Activated CD4-positive, CD25-positive, alpha-beta regulatory T cell (primary cell): ENCODE measurements at regions not wholly inside any gene's neighbourhood (a gene's known extent, or its start where the extent isn't known, plus 50 kb on each side); places are given as distances from the start of the nearest gene placed in this dataset.

Source experiments
- DNase-seq, 4 experiments: peaks; one replicate each; lab custom pipeline; 2025; lab: John Stamatoyannopoulos, UW

DNA sequence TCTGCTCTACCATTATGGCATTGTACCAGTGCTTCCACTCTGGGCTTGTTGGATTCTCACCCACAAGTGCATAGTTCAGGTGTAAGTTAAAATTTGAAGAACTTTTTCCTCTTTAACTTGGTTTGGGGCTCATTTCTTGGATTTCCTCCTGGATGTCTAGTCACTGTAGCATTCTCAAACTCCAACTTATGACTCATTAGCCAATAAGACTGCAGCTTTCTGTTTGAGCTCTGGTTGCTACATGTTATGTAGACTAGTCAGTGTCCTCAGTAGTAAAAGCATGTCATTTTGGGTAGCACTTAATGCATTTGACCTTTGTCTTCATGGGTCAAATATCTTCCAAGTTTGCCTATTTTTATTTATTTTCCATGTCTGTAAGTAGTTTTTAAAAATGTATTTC is 790.8 kb downstream of the BRINP1 start:
- no peak for DNase-seq

DNA sequence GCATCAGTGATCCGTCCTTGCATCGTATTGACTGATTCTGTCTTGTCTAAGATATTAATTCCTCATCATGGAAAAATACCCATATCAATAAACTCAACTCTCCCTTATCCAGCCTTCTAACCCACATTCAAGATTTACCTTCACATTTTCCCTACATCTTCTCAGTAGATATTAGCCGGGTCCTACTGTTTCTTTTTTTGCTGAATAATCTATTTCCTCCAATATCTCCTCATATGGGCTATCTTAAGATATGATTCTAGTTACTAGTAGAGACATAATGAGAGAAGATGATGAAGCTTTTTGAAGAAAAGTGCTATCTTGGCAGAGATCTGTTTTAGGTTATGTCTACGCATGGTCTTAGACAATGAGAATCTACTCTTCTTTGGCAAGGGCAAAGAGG is 785.8 kb downstream of the BRINP1 start:
- no peak for DNase-seq

DNA sequence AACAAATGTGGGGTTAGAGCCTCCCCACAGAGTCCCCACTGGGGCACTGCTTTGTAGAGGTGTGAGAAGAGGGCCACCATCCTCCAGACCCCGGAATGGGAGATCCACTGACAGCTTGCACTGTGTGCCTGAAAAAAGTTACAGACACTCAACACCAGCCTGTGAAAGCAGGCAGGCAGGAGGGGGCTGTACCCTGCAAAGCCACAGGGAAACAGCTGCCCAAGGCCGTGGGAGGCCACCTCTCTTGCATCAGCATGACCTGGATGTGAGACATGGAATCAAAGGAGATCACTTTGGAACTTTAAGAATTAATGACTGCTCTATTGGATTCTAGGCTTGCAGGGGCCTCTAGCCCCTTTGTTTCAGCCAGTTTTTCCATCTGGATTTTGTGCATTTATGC is 782.3 kb downstream of the BRINP1 start:
- DNase-seq = no peak

DNA sequence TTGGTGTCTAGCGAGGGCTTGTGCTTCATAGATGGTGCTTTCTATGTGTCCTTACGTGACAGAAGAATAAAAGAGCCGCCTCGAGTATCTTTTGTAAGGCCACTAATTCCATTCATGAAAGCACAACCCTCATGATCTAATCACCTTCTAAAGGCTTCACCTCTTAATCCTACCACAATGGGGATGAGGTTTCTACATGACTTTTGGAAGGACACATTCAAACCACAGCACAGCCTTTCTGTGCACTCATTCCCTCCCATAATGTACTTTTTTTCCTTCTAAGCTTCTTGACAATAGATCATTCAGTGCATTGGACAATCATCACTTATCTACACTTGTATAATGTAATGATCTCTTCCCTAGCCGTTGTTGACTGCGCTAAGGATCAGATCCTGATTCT is 774.8 kb downstream of the BRINP1 start:
- DNase-seq = no peak

DNA sequence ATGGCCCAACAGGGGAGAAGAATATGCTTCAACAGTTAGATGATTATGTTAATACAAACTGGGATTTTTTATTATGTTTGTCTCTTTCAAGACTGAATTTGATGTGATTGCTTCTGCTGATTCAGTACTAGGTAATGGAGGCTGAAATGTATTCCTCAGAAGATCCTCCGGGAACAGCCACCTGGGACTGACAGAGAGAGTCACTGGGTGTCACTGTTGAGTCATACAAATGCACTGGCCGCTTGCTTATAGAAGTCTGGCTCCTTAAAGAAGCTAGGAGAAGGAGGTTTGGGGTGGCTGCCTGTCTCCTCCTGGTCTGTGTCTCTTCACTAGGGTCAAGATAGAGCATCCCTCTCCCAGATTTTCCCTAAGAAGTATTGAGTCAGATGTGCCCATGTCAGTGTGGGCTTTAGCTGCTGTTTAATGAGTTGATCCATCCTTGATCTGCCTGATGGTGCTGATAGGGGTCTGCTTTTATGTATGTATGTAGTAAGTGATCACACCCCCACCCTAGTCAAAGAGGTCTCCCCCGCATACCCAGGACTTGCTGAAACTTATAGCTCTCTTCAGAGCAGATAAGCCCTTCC is 773.4 kb downstream of the BRINP1 start:
- no peak for DNase-seq

DNA sequence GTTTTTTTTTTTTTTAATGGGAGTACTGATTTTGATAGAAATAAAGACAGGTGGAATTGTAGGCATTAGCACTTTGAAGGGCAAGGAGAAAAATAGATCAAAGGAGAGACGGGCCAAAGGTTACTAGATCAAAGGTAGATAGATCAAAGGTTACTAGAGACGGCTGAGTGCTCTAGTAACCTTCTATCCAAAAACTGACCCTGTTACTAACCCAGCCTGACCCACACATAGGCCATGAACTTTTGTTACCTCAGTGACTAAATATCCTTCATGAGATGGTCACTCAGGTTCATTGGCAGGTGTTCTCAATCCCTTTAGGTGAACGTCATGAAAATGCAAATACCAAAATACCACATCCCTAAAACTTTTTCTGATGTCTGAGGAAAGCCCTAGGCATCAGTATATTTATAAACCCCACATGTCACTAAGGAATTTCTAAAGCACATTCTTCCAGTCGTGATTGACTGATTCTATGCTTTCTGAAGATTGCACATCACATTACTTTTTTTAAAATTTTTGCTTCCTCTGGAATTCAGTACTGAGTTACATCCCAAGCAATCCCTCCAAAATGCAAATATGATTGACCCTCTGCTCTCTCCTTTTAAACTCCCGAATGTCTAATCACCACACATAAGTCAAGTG is 772.7 kb downstream of the BRINP1 start:
- no peak for DNase-seq

DNA sequence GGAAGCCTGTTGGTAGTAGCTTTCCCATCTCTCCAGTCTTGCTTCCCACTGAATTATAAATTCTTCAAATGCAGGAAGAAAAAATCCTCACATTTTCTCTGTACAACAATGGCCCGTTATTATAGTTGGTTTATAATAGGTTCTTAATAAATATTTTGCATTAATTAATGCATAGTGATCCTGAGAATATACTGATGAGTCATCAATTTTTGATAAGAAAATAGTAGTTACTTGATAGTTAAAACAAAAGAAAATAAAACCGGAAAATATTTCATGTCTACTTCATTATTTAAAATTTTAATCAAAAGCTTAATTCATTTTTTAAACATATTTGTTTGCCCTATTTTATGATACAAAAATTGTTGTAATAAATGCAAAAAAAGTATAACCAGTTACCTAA is 762.6 kb downstream of the BRINP1 start:
- no peak for DNase-seq

DNA sequence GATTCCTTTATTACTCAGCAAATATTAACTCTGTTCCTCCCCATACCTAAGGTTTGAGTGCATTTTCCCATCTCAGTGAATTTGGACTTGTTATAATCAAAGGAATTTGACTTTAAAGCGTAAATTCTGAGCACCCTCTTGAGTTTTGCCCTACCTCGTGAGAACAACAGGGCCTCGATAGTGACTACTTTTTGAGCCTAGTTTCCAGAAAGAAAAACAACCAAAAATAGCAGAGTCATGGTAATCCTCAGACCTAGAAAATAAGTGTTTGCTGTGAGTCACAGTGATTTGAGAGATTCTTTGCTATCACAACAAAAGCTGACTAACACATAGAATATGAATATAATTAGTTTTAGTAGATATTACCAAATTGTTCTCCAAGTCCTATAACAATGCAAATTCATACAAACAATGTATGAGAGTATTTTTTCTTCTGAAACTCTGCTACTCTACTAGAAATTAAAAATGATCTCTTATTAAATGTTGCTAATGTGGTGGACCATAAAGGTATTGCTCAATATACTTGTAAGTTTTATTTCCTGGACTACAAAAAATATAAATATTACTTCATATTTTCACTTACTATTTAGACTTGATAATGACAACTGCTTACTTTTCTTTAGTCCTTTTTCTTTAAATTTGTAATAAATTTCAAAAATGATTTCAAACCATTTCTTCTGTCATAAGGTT is 759.7 kb downstream of the BRINP1 start:
- no peak for DNase-seq

DNA sequence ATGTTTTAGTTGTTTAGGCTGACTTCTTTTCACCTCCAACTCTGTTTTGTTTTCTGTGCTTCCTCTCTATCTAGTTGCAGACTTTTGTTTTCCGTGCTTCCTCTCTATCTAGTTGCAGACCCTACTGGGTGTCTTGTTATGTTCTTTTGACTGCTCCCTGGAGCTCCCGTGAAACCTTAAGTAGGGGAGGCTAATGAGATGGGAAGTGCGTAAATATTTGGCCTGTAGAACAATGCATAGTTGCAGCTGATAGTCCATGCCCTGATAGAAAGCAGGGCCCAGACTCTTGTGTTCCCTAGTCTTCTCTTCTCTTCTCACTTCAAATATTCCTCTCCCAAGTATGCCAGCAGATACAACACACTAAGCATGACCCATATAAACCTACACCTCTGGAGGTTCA is 757.0 kb downstream of the BRINP1 start:
- no peak for DNase-seq

DNA sequence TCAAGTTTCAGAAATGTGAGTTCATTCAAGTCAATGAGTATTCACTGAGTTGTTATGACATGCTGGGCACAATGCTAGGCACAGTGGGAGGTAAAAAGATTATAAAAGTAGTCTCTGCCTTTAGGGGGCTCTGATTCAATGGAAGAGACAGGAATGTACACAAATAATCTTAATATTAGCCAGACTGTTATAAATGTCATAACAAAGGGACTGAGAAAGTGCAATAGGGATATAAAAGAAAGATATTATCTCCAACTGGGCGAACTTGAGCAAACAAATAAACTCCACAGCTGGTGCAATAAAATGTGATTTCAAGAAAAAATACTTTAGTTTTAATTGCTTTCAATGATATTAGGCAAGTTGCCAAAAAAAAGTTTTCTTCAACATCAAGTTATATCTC is 755.2 kb downstream of the BRINP1 start:
- DNase-seq = no peak

DNA sequence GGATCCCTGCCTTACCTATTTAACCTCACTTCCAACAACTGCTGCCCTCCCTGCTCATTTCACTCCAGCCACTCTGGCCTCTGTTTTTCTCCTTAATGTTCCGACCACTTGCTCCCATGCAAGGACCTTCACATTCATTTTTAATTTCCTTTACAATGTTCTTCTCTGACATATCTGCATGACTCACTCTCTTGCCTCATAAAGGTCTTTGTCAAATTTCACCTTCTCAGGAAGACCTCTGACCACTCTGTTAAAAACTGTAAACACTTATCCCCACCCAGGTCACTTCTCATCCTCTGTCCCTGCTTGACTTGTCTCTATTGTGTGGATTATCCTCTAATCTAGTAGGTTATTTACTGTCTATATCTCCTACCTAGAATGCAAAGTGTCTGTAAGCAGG is 751.2 kb downstream of the BRINP1 start:
- DNase-seq = no peak

DNA sequence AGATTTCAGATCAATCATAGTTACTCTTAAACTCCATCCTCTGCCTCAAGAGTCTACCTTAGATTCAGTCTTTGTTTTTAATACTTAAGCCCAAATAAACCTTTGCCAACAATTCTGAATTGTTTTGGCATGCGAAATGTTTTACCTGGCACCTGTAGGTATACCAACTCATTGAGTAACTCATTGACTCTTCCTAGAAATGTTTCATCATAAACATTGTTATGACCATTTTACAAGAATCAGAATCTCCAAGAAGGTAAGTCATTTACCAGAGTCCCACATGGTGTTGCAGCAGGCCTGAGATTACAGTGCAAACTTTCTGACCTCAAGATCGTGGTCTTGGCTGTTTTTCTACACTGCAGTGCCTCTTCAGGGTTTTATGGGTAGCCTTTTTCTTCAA is 750.4 kb downstream of the BRINP1 start:
- no peak for DNase-seq

DNA sequence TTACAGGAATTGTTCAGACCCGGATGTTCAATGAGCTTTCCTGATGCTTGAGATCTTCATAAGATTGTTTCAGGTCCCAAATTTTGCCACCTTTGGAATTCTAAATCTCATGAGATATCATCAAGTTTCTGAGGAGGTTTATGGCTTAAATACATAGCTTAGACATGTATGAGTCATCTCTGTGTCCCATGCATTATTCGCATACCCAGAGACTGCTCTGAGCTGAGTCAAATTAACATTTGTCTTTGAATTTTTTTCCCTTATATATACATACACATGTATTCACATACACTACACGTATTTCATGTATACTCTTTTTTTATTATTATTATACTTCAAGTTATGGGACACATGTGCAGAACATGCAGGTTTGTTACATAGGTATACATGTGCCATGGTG is 744.6 kb downstream of the BRINP1 start:
- no peak for DNase-seq

DNA sequence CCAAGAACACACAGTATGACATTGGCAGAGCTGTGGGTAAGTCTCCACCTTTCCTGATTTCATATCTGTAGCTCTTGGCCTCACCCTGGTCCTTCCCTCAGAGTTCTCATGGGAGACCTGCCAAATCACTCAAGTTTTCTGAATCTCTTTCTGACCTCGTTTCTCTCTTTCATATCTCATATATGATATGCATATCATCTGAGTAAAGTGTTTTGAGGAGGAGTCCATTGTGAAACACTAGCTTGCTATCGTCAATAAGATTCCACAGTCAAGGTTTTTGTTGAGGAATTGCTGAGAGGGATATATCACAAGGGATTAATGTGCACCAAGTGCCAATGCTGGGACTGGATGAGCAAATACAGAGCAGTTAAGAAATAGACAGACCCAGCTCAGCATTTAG is 739.2 kb downstream of the BRINP1 start:
- no peak for DNase-seq

DNA sequence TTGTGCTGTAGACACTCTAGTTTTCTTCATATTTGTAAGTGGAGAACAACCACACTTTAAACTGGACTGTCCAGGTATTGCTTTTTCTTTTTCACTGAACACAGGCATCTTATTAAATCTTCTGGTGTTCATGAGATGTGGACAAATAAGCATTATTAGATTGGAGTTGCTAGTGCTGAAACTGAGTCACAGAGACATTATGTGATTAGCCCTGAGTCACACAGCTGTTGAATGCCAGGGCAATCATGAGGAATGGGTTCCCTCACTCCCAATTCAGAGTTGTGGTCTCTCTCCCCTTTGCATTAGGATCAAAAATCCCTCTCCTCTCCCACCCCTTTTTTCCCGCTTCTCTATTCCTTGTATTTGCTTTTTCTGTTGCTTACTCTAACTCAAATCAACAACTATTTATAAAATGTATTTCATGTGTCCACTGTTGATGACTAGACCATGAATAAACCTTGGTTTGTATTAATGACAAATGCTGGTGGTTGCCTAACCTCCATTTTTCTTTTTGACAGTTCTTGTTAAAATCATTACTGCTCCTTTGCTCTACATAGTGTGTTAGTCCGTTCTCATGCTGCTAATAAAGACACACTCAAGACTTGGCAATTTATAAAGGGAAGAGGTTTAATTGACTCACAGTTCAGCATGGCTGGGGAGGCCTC is 738.2 kb downstream of the BRINP1 start:
- no peak for DNase-seq

DNA sequence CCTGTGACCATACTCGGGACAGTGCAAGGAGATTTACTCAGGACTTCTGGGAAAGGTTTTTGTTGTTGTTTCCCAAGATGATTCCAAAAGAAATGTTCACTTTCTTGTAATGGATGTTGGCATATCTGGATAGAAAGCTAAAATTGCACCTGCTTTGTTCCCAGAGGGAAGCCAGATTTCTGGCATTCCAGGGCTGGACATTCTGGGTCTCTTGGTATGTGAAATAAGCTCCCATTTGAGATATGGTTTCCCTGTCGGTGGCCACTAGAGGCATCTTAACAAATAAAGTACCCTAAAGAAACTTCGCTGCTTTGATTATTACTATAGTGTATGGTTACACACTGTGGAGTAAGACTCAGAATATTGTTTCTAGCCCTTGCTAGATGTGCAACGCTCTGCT is 737.3 kb downstream of the BRINP1 start:
- DNase-seq = no peak

DNA sequence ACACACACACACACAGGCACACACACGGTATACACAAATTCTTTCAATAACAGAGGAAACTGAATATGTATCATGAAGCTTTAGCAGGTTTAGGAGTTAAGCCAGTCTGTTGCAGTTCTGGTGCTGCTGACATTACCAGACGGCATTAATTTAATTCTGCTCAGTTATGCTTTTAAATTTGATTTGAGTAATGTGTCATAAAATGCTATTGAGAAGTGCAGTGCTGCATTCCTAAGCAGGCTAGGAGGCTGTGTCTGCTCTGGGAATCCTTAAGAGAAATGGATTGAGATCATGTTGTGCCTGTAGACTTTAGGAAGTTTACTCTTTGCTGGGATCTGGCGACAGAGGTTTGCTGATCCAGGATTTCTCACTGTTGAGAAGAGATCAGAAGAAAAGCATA is 733.8 kb downstream of the BRINP1 start:
- DNase-seq = no peak

DNA sequence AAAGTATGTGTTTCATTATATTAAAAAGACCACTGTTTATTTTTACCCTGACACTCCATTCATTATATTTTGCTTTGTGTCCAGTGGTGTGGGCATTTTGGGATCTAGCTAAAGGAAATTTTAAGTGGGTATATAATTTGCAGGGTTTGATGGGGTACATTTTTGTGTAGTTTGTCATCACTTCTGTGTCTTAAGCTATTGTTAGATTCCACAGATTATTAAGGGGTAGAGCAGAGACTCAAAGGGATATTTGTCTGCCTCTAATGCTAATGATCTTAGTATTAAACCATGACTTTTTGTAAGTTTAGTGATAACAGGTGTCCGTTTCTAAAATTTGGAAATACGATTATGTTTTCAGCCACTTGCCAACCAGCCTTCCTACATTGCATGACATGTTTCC is 731.6 kb downstream of the BRINP1 start:
- DNase-seq = no peak

DNA sequence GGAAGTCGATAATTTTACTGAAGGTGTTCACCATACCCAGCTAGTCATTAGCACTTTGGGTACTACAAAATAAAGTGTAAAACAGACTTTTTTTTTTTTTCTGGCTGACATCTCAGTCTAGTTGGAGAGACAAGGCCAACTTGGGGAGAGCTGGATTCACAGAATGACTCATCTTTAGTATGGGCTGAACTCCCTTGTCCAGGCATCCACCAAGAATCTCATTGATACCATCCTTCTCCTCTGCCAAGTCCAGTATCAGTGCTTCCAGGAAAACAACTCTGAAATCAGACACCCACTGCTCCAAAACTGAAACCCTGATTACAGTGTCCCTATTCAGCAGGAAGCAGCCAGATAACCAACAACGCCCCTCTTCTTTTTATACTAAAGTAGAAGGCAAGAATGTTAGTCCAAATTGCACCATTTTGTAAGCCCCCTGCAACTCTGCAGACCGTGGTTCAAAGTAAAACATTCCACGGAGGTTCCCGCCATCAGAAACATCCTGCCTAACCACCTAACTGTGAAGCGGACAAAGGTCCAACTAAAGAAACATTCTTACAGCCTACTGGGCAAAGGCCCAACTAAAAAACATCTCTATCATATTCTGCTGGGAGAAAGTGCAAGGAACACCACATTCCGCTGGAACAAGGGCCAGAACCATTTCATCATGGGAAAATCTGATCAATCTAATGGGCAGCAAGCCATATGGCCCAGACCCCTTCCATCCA is 728.2 kb downstream of the BRINP1 start:
- no peak for DNase-seq

DNA sequence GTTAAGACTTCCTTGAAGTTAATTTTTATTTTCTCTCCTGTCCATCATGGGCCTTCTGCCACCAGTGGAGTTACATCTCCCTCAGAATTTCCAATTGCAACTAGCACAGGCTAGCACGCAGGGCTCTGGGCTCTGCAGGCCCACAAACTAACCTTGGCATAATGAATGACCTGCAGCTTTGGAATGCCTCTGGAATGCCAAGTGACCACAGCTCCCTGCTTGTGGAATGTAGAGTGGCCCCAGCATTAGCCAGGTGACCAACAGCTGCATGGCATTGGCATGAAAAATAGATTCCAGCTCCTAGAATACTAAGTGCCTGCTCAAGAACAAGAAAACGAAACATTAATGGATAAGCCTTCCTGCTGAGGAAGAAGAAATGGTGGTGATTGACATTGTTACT is 726.1 kb downstream of the BRINP1 start:
- DNase-seq = no peak

DNA sequence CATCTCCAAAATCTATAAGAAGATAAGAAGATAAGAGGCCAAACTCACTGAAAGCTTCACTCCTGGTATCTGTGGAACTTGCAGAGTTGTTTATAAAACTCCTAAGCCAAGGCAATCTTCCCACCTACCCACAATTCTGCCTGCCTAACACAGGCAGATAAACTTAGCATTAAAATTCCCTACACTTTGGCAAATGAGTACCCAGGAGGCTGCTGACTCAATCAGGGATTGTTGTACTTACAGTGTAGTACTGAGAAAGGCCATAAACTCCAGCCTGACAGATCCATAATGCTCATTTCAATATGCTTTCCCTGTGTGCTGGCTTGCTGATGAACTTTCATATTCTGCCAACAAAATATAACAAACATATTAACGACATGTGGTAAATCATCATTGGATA is 725.2 kb downstream of the BRINP1 start:
- DNase-seq = no peak

DNA sequence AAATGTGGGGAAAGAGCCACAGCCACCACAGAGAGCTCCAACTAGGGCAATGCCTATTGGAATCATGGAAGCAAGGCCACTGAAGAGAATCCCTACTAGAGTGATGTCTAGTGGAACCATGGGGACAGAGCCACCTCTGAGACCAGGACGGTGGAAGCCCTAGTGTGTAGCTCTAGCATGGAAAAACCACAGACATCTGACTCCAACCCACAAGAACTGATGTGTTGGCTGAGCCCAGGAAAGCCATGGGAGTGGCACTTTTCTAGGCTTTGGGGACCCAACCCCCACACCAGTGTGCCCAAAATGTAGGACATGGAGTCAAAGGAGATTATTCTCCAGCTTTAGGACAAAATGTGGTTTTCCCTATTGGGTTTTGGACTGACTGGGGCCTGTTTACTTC is 721.9 kb downstream of the BRINP1 start:
- no peak for DNase-seq

DNA sequence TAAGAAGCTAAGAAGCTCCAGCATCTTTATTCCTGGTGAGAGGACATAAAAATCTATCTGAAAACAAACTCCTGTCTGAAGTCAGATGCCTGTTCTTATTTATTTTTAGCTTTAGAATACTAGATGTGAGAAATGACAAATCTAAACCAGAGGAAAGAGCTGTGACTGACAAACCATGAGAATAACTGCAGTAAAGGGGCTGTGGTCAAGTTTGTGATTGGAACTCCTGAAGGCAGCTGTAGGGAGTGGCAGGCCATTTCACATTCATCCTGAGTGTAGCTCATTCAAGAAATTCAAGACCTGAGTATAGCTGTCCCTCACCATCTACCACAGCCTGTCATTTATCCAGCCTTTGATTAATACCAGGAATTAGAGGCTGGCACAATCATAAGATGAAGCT is 718.8 kb downstream of the BRINP1 start:
- DNase-seq = no peak
